ENCODE measurements at regions not wholly inside any gene's neighbourhood (a gene's known extent, or its start where the extent isn't known, plus 50 kb on each side); places are given as distances from the start of the nearest gene placed in this dataset.

DNA sequence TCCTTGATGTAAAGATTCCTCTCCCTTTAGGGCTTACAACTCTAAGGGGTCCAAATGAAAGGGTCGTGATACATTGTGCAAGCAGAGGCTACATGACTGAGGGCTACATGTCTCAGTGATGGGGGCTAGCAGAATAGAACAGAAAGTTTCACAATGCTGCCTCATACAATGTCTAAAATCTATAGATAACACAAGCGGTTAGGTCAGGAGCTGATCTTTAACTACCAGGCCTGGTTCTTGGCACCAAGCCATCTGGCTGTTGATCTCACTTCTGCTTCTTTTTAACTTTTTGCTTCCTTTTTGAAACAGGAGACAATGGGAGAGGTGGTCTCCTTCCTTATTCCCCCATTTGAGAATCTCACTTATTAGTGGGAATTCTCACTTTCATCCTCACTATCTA is 710.2 kb downstream of the AMY1C start:
- no peak for DNase-seq (ENCODE audit: low spot score in 2 of 2)
- H3K4me3 ChIP-seq (ENCODE audit: low read depth, poor library complexity, severe bottlenecking): no peak overlapping the region
- TF ChIP-seq POLR2A (IDR thresholded peaks at IDR 0.05) (no peak), CTCF (IDR thresholded peaks at IDR 0.05) (no peak)
- WGBS, 2 donors: 62 to 70% methylated on average over 2 of the region's 2 CpGs
- intact Hi-C loops (cut with DNase I; ENCODE audit: low total_unique reads): no loop called here

GRCh38 chr1:104460880-104461279 is 711.2 kb downstream of the AMY1C start:
- WGBS, 2 donors: 91 to 100% methylated on average over 1 of the region's 1 CpG
- TF ChIP-seq CTCF (IDR thresholded peaks at IDR 0.05) (no peak), POLR2A (IDR thresholded peaks at IDR 0.05) (no peak)
- intact Hi-C loops (cut with DNase I; ENCODE audit: low total_unique reads): no loop called here

DNA sequence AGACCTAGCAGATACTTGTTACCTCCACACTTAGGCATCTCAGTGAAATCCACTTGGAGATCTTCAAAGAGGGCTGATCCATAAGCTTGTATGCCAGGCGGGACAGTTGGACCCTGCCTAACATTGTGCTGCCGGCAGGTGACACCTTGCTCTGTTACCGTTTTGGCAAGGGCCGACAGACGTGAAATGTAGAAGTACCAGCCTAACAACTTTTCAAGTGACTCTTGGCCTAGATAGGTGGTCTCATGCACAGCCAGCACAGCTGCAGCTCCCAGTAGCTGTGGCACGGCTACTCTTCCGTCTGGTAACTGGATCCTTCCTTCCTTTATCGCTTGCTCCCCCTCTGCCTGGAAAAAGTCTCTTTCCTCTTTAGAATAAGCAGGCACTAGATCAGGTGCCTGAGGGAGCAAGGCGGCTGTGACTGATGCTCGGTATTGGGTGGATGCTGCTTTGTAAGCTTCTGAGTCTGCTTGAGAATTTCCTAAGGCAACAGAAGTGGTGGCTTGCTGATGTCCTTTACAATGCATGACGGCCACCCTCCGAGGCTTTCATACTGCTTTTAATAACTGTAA is 713.5 kb downstream of the AMY1C start:
- DNase-seq (ENCODE audit: low spot score in 2 of 2): no peak
- 86 to 93% methylated on average over 12 of the region's 12 CpGs for WGBS, 2 donors
- intact Hi-C loops (cut with DNase I; ENCODE audit: low total_unique reads): no loop called here
- no peak for TF ChIP-seq CTCF (IDR thresholded peaks at IDR 0.05)
- no peak for TF ChIP-seq POLR2A (IDR thresholded peaks at IDR 0.05)
- no peak overlapping the region for H3K4me3 ChIP-seq (ENCODE audit: low read depth, poor library complexity, severe bottlenecking)

More at GRCh38 chr1:104460880-104461279, 711.2 kb downstream of the AMY1C start:
- no peak overlapping the region for H3K4me3 ChIP-seq (ENCODE audit: low read depth, poor library complexity, severe bottlenecking)
- no peak for DNase-seq (ENCODE audit: low spot score in 2 of 2)

- no peak overlapping the region for H3K4me3 ChIP-seq (ENCODE audit: low read depth, poor library complexity, severe bottlenecking)
- WGBS, 2 donors: 93 to 95% methylated on average over 8 of the region's 8 CpGs
- TF ChIP-seq CTCF (IDR thresholded peaks at IDR 0.05) (no peak), POLR2A (IDR thresholded peaks at IDR 0.05) (no peak)
- intact Hi-C loops (cut with DNase I; ENCODE audit: low total_unique reads): no loop called here
- no peak for DNase-seq (ENCODE audit: low spot score in 2 of 2)
These were observed 716.4 kb downstream of the AMY1C start for GRCh38 chr1:104466068-104466467.

DNA sequence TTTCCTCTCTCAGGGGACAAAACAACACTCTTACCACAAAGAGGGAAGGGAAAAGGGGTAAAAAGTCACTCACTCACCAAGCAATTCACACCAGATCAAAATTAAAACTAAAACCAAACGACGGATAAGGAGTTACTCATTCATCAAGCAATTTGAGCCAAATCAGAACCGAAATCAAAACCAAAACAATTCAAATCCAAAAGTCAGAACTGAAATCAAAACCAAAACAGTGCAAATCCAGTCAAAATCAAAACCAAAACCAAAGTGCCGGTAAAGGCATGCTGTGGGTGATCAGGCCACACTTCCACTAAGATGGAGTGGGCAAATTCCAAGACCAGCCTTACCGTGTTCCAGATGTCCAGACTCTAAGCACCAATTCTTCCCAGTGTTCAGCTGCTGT is 717.9 kb downstream of the AMY1C start:
- intact Hi-C loops (cut with DNase I; ENCODE audit: low total_unique reads): no loop called here
- TF ChIP-seq POLR2A (IDR thresholded peaks at IDR 0.05): no peak
- no peak for TF ChIP-seq CTCF (IDR thresholded peaks at IDR 0.05)
- no peak for DNase-seq (ENCODE audit: low spot score in 2 of 2)

DNA sequence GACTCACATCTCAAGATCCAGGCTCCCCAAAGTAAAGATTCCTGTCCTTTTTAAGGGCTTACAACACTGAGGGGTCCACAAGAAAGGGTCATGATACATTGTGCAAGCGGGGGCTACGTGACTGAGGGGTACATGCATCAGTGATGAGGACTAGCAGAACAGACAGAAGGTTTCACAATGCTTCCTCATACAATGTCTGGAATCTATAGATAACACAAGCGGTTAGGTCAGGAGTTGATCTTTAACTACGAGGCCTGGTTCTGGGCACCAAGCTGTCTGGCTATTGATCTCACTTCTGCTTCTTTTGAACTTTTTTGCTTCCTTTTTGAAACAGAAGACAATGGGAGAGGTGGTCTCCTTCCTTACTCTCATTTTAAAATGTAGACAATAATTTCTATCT is 718.6 kb downstream of the AMY1C start:
- DNase-seq (ENCODE audit: low spot score in 2 of 2): no peak
- no peak overlapping the region for H3K4me3 ChIP-seq (ENCODE audit: low read depth, poor library complexity, severe bottlenecking)
- TF ChIP-seq CTCF (IDR thresholded peaks at IDR 0.05): no peak
- TF ChIP-seq POLR2A (IDR thresholded peaks at IDR 0.05): no peak
- intact Hi-C loops (cut with DNase I; ENCODE audit: low total_unique reads): no loop called here
- 86 to 87% methylated on average over 4 of the region's 4 CpGs for WGBS, 2 donors

More for the DNA sequence above, 717.9 kb downstream of the AMY1C start:
- WGBS, 2 donors: 86 to 87% methylated on average over 5 of the region's 5 CpGs
- H3K4me3 ChIP-seq (ENCODE audit: low read depth, poor library complexity, severe bottlenecking): no peak overlapping the region
